AG04450 (cell line): ENCODE measurements at regions not wholly inside any gene's neighbourhood (a gene's known extent, or its start where the extent isn't known, plus 50 kb on each side); places are given as distances from the start of the nearest gene placed in this dataset.
"Not testable (repeated sequence)": the region's sequence is repeated elsewhere in the genome, so short reads cannot be mapped to it uniquely, and the experiment has no call there.

Experiments used
- CTCF ChIA-PET: fragments of 300-600, 350-600 bp; formaldehyde crosslinking; extraction: SDS; loops from one replicate; lab custom pipeline; 2022; ENCODE audit warnings: antibody characterized with exemption, inconsistent platforms; lab: Charles Lee
- POLR2A ChIA-PET: fragments of 350-600 bp; formaldehyde crosslinking; extraction: SDS; loops from one replicate; lab custom pipeline; 2021; ENCODE audit warnings: antibody characterized with exemption, inconsistent platforms; lab: Yijun Ruan, JAX
- DNase-seq: peaks from one replicate; pipeline ENCODE4 v3.0.0-alpha.2; 2011; ENCODE audit warnings: low read depth, low spot score
- H3K27ac ChIP-seq: one replicate; pipeline ENCODE4 v1.5.1; 2012; ENCODE audit warnings: low read depth, low read length, control low read depth
- H3K27me3 ChIP-seq: one replicate; pipeline ENCODE4 v1.6.0; 2012; ENCODE audit warnings: low read length; ENCODE audit not compliant: control insufficient read depth, insufficient read depth
- H3K4me3 ChIP-seq: 2 replicates; pipeline ENCODE4 v1.5.1; 2011; ENCODE audit warnings: mild to moderate bottlenecking, low read depth, low read length, control low read depth
- H3K9me3 ChIP-seq: 2 replicates; pipeline ENCODE4 v1.5.1; 2012; ENCODE audit warnings: low read length; ENCODE audit not compliant: control insufficient read depth, insufficient read depth
- TF ChIP-seq, protein P1 (sequence below): IDR thresholded peaks from 2 replicates; pipeline ENCODE4 v1.5.1; 2011; ENCODE audit warnings: low read depth, low read length, control low read depth, inconsistent platforms

DNA sequence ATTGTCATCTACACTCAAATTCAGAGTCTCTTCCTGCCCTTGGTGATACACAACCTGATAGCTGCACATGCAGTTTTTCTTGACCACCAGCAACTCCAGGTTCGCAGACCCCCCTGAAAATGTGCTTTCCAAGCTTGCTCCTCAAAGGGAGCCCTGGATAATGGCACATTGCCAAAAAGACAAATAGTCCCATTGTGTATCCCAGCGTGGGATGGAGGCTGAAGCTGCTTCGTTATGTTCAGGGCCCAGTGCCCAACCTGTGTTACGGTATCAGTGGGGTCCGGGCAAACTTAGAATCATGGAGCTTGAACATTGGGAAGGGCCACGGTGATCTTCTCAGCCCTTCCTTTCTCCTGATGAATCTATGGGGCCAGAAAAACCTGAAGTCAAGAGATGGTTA is 173.0 kb downstream of the TEX29 start:
- CTCF ChIA-PET: no interaction called here
- no peak overlapping the region for H3K27ac ChIP-seq

DNA sequence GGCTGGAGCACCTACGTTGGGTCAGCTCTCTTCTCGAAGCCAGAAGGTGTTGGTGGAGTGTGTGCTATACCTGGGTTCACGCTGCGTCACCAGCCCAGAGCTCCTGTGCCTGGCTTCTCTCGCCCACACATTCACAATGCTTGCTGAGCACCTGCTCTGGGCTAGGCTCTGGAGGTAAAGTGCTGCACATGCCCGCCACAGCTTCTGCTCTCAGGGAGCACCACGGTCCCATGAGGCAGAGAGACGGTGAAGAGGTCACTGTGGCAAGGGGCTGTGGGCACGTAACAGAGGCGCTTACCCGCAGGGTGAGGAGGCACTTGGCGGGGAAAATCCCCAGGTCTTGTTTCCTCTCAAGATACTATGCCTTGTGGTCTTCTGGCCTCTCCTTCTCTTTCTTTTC is 174.2 kb downstream of the TEX29 start:
- no peak overlapping the region for H3K4me3 ChIP-seq
- DNase-seq: no peak
- peaks cover 19% of the 10 kb centered on the region for H3K9me3 ChIP-seq
- ChIA-PET POLR2A (no interaction called here), CTCF (no interaction called here)
- H3K27me3 ChIP-seq: no peaks in the 10 kb centered on the region
- TF ChIP-seq, protein P1, sequence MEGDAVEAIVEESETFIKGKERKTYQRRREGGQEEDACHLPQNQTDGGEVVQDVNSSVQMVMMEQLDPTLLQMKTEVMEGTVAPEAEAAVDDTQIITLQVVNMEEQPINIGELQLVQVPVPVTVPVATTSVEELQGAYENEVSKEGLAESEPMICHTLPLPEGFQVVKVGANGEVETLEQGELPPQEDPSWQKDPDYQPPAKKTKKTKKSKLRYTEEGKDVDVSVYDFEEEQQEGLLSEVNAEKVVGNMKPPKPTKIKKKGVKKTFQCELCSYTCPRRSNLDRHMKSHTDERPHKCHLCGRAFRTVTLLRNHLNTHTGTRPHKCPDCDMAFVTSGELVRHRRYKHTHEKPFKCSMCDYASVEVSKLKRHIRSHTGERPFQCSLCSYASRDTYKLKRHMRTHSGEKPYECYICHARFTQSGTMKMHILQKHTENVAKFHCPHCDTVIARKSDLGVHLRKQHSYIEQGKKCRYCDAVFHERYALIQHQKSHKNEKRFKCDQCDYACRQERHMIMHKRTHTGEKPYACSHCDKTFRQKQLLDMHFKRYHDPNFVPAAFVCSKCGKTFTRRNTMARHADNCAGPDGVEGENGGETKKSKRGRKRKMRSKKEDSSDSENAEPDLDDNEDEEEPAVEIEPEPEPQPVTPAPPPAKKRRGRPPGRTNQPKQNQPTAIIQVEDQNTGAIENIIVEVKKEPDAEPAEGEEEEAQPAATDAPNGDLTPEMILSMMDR: no peak
- H3K27ac ChIP-seq: no peak overlapping the region

More for the DNA sequence above, 173.0 kb downstream of the TEX29 start:
- Histone ChIP-seq H3K4me3 (no peak overlapping the region), H3K9me3 (peaks cover 30% of the 10 kb centered on the region), H3K27me3 (no peaks in the 10 kb centered on the region)
- POLR2A ChIA-PET: no interaction called here
- TF ChIP-seq, protein P1: no peak
- DNase-seq: no peak

DNA sequence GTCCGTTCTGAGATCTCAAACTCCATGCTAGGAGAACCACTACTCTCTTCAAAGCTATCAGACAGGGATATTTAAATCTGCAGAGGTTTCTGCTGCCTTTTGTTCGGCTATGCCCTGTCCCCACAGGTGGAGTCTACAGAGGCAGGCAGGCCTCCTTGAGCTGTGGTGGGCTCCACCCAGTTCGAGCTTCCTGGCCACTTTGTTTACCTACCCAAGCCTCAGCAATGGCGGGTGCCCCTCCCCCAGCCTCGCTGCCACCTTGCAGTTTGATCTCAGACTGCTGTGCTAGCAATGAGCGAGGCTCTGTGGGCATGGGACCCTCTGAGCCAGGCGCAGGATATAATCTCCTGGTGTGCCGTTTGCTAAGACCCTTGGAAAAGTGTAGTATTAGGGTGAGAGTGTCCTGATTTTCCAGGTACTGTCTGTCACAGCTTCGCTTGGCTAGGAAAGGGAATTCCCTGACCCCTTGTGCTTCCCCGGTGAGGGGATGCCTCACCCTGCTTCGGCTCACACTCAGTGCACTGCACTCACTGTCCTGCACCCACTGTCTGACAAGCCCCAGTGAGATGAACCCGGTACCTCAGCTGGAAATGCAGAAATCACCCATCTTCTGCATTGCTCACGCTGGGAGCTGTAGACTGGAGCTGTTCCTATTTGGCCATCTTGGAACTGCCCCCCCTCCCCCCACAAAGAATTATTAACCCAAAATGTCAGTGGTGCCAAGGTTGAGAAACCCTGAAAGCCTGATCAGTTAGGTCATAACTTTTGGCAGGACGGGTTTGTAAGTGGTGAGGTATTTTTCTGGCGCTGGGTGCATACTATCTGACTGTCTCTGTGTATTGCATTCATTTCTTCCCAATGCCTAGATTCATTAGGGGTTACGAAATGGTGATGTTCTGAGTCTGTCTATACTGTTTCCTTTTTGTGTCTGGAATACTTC is 181.4 kb downstream of the TEX29 start:
- POLR2A ChIA-PET, DNase-seq, H3K27me3 ChIP-seq, H3K27ac ChIP-seq, H3K4me3 ChIP-seq, CTCF ChIA-PET: not testable (repeated sequence)
- peaks cover 34% of the 10 kb centered on the region for H3K9me3 ChIP-seq

DNA sequence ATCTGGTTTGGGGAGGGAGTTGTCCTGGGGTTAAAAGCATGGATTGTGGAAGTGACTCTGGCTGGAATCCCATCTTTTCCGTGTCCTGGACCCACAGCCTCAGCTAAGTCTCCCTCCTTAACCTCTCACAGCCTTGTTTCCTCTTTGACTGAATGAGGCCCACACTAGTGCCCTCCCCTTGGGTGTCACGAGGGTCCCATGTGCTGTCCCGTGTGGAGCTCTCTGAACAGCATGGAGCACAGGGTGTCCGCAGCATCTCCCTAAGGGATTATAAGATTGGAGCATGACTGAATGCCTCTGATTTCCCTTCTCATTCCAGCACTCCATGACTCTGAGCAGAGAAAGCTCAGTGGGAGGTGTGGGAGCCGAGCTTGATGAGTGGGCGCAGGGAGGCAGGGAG is 182.5 kb downstream of the TEX29 start:
- CTCF ChIA-PET: no interaction called here
- no peak for DNase-seq
- Histone ChIP-seq H3K9me3 (peaks cover 43% of the 10 kb centered on the region), H3K27me3 (no peaks in the 10 kb centered on the region), H3K4me3 (no peak overlapping the region), H3K27ac (no peak overlapping the region)
- POLR2A ChIA-PET: no interaction called here
- TF ChIP-seq, protein P1: no peak

DNA sequence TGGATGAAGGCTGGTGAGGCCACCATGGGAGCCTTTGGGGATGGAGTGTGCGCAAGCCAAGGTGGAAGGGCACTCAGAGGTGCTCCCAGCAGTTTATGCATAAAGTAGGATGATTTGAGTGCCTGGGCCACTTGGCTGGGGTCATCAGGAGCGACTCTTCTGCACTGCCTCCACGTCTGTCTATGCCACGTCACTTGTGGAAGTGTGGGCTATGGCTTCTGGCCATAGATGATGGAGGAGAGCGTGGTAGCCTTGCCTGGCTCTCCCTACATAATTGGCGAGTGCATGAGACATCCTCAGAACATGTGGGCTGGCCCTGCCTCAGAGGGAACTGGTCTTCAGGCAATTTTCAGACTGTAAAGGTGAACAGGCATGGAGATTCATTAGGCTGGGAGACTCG is 182.9 kb downstream of the TEX29 start:
- POLR2A ChIA-PET: no interaction called here
- Histone ChIP-seq H3K9me3 (peaks cover 47% of the 10 kb centered on the region), H3K4me3 (no peak overlapping the region), H3K27me3 (no peaks in the 10 kb centered on the region), H3K27ac (no peak overlapping the region)
- no peak for DNase-seq
- CTCF ChIA-PET: no interaction called here
- TF ChIP-seq, protein P1: no peak
